B cell (primary cell): ENCODE measurements at regions not wholly inside any gene's neighbourhood (a gene's known extent, or its start where the extent isn't known, plus 50 kb on each side); places are given as distances from the start of the nearest gene placed in this dataset.

Source experiments
- EZH2 ChIP-seq: IDR thresholded peaks from 2 replicates; pipeline ENCODE4 v1.6.1; 2012; ENCODE audit warnings: borderline replicate concordance, low read depth, mild to moderate bottlenecking, moderate library complexity, low read length; ENCODE audit not compliant: insufficient read depth, poor library complexity, severe bottlenecking
- TF ChIP-seq, protein P1 (sequence below): fragments of 200-600 bp; IDR thresholded peaks from one replicate; pipeline ENCODE4 v1.8.0; 2022; ENCODE audit warnings: antibody characterized with exemption, mild to moderate bottlenecking

DNA sequence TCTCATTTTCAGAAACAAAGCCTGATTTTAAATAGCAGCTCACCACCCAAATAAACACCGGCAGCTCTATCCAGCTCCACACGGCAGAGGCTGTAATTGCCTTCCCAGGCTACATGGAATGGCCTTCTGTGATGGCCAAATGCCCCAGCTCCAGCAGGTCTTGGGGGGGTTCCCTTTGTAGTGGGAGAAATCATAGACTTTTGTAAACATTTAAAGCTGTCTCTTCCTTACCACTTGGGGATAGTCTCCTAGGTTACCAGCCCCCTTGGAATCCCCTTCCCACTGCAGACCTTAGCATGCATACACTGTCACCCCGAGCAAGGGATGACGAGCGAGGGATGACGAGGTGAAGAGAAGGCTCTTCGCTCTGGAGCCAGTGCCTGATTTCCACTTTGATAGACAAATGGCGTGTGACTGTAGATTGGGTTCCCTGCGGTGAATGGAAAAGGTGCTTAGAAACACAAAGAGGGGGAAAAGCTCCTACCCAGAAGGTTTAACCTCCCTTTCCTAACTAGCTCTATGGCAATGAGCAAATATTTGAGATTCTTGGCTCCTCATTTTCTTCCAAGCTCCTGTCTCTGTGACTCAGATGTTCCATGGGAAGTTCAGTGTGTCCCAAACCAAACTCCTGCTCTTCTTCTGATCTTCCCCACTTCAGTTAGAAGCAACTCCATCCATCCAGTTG, 108.0 kb upstream of the CADM1 start:
- TF ChIP-seq, protein P1, sequence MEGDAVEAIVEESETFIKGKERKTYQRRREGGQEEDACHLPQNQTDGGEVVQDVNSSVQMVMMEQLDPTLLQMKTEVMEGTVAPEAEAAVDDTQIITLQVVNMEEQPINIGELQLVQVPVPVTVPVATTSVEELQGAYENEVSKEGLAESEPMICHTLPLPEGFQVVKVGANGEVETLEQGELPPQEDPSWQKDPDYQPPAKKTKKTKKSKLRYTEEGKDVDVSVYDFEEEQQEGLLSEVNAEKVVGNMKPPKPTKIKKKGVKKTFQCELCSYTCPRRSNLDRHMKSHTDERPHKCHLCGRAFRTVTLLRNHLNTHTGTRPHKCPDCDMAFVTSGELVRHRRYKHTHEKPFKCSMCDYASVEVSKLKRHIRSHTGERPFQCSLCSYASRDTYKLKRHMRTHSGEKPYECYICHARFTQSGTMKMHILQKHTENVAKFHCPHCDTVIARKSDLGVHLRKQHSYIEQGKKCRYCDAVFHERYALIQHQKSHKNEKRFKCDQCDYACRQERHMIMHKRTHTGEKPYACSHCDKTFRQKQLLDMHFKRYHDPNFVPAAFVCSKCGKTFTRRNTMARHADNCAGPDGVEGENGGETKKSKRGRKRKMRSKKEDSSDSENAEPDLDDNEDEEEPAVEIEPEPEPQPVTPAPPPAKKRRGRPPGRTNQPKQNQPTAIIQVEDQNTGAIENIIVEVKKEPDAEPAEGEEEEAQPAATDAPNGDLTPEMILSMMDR = no peak
- TF ChIP-seq EZH2 = no peak
